ENCODE measurements at regions not wholly inside any gene's neighbourhood (a gene's known extent, or its start where the extent isn't known, plus 50 kb on each side); places are given as distances from the start of the nearest gene placed in this dataset.

DNA sequence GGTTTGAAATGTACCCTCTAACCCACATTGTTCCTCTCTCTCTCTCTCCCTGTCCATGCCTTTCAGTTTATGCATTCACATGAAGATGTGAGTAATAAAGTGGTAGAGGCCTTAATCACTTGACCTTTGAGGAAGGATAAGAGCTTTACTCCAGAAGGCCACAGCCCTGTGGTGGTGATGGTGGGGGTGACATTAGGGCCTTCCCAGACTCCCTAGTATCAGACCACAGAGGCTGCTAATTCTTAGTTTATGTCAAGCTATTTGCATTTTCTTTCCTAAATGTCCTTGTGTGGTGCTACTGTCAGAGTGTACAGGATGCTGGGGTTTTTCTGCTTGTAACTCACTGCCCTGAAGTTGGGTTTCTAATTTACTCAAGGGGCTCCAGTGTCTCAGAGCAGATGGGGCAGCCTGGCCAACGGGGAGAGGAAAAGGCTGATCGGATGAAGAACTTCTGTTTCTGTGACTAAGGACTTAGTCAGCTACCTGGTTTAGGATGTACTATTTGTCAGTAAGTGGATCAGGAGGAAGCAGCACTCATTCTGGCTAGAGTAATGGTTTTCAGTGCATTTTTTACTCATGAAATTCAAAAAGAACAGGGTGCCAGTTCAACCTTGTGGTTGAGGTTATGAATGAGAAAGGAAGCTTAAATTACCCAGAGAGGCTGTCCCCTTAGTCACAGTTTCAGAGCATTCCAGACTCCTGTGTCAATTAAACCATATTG, 509.6 kb upstream of the DIPK2B start:
- no peak overlapping the region for H3K4me3 Mint-ChIP-seq
- H3K4me1 ChIP-seq, result no peaks in the 10 kb centered on the region
- H3K4me1 Mint-ChIP-seq, result no peaks in the 10 kb centered on the region
- no peak overlapping the region for H3K9ac ChIP-seq
- H3K27me3 ChIP-seq, result no peaks in the 10 kb centered on the region
- DNase-seq (ENCODE audit: low spot score), result no peak
- H3F3A ChIP-seq (ENCODE audit: low read depth), result no peaks in the 10 kb centered on the region
- no peaks in the 10 kb centered on the region for H3K36me3 Mint-ChIP-seq
- H2AFZ ChIP-seq (replicated peaks), result no peak overlapping the region
- no peak overlapping the region for H3K27ac Mint-ChIP-seq
- H3K27me3 Mint-ChIP-seq (ENCODE audit: insufficient read depth, low read depth), result no peaks in the 10 kb centered on the region
- no peak overlapping the region for H3K27ac ChIP-seq
- H3K9me3 ChIP-seq (ENCODE audit: low read depth), result peaks cover 8% of the 10 kb centered on the region
- H3K79me2 ChIP-seq (ENCODE audit: low read depth), result no peaks in the 10 kb centered on the region
- no peaks in the 10 kb centered on the region for H3K36me3 ChIP-seq
- H4K20me1 ChIP-seq (ENCODE audit: low read depth), result no peaks in the 10 kb centered on the region
- no peak overlapping the region for H3K4me2 ChIP-seq
- H3K9me3 Mint-ChIP-seq, result no peaks in the 10 kb centered on the region
- H3K4me3 ChIP-seq, result no peak overlapping the region
- TF ChIP-seq EZH2phosphoT487 (IDR thresholded peaks at IDR 0.05) (no peak), EZH2 (IDR thresholded peaks at IDR 0.05) (no peak)
- TF ChIP-seq, protein P1, sequence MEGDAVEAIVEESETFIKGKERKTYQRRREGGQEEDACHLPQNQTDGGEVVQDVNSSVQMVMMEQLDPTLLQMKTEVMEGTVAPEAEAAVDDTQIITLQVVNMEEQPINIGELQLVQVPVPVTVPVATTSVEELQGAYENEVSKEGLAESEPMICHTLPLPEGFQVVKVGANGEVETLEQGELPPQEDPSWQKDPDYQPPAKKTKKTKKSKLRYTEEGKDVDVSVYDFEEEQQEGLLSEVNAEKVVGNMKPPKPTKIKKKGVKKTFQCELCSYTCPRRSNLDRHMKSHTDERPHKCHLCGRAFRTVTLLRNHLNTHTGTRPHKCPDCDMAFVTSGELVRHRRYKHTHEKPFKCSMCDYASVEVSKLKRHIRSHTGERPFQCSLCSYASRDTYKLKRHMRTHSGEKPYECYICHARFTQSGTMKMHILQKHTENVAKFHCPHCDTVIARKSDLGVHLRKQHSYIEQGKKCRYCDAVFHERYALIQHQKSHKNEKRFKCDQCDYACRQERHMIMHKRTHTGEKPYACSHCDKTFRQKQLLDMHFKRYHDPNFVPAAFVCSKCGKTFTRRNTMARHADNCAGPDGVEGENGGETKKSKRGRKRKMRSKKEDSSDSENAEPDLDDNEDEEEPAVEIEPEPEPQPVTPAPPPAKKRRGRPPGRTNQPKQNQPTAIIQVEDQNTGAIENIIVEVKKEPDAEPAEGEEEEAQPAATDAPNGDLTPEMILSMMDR (IDR thresholded peaks at IDR 0.05), result no peak

- no peak overlapping the region for H3K4me3 ChIP-seq
- H3K4me1 Mint-ChIP-seq, result no peaks in the 10 kb centered on the region
- H3K9me3 ChIP-seq (ENCODE audit: low read depth), result peaks cover 10% of the 10 kb centered on the region
- no peaks in the 10 kb centered on the region for H3K9me3 Mint-ChIP-seq
- H3K79me2 ChIP-seq (ENCODE audit: low read depth), result no peaks in the 10 kb centered on the region
- H3K36me3 Mint-ChIP-seq, result no peaks in the 10 kb centered on the region
- H3F3A ChIP-seq (ENCODE audit: low read depth), result no peaks in the 10 kb centered on the region
- H3K4me1 ChIP-seq, result no peaks in the 10 kb centered on the region
- H3K36me3 ChIP-seq, result no peaks in the 10 kb centered on the region
- no peak overlapping the region for H3K27ac Mint-ChIP-seq
- no peak overlapping the region for H3K4me2 ChIP-seq
- no peak overlapping the region for H3K27ac ChIP-seq
- H3K27me3 Mint-ChIP-seq (ENCODE audit: insufficient read depth, low read depth), result no peaks in the 10 kb centered on the region
- no peak for TF ChIP-seq EZH2phosphoT487 (IDR thresholded peaks at IDR 0.05)
- TF ChIP-seq, protein P1 (IDR thresholded peaks at IDR 0.05), result no peak
- TF ChIP-seq EZH2 (IDR thresholded peaks at IDR 0.05), result no peak
- no peaks in the 10 kb centered on the region for H4K20me1 ChIP-seq (ENCODE audit: low read depth)
- no peaks in the 10 kb centered on the region for H3K27me3 ChIP-seq
- H2AFZ ChIP-seq (replicated peaks), result no peak overlapping the region
- H3K9ac ChIP-seq, result no peak overlapping the region
- H3K4me3 Mint-ChIP-seq, result no peak overlapping the region
- no peak for DNase-seq (ENCODE audit: low spot score)
Observed at GRCh38 chrX:45709381-45709780, 508.7 kb upstream of the DIPK2B start.

DNA sequence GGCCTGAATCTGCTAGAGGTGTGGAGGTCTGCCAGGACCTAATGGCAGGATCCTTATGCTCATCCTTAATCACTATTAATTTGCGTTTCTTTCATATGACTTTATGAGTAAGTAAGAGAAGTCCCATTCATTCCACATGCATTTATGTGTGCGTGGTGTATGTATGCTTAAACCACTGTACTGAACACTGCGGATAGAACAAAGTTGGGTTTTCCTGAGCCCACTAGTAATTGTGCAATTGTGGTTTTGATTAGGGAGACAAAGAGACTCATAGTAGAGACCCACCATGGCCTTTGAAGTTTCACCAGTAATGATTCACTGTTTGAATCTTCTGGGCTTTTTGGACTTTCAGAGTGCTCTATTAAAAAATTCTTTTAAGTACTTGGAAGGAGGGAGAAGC, 498.5 kb upstream of the DIPK2B start:
- Histone ChIP-seq H3K4me3 (no peak overlapping the region), H3K27me3 (no peaks in the 10 kb centered on the region), H3K9me3 (ENCODE audit: low read depth) (no peaks in the 10 kb centered on the region), H3K4me2 (no peak overlapping the region), H3K79me2 (ENCODE audit: low read depth) (no peaks in the 10 kb centered on the region), H3K9ac (no peak overlapping the region), H3K4me1 (no peaks in the 10 kb centered on the region), H2AFZ (replicated peaks) (no peak overlapping the region), H3K36me3 (no peaks in the 10 kb centered on the region), H4K20me1 (ENCODE audit: low read depth) (no peaks in the 10 kb centered on the region), H3K27ac (no peak overlapping the region), H3F3A (ENCODE audit: low read depth) (no peaks in the 10 kb centered on the region)
- Mint-ChIP-seq H3K36me3 (no peaks in the 10 kb centered on the region), H3K9me3 (peaks cover 6% of the 10 kb centered on the region), H3K4me3 (no peak overlapping the region), H3K4me1 (no peaks in the 10 kb centered on the region), H3K27ac (no peak overlapping the region), H3K27me3 (ENCODE audit: insufficient read depth, low read depth) (peaks cover 2% of the 10 kb centered on the region)
- TF ChIP-seq EZH2 (IDR thresholded peaks at IDR 0.05), result no peak
- TF ChIP-seq, protein P1 (IDR thresholded peaks at IDR 0.05), result no peak
- TF ChIP-seq EZH2phosphoT487 (IDR thresholded peaks at IDR 0.05), result no peak
- DNase-seq (ENCODE audit: low spot score), result no peak

Data from neural progenitor cell (in vitro differentiated cells).